Activated T-cell treated with anti-CD3 and anti-CD28 coated beads, Interleukin-2, amount 50 U/mL, for 72 hours (primary cell): ENCODE measurements at regions not wholly inside any gene's neighbourhood (a gene's known extent, or its start where the extent isn't known, plus 50 kb on each side); places are given as distances from the start of the nearest gene placed in this dataset.

Experiments
- ATAC-seq, 2 donors: fragments of 150-1000 bp; cut with Tn5 transposase; replicated peaks in 1 of 2; 2 replicates each; pipeline ENCODE4 v1.10.0; 2021; ENCODE audit warnings: moderate library complexity in 2 of 2, mild to moderate bottlenecking in 1 of 2
- DNase-seq, 2 donors: peaks; one replicate each; pipeline ENCODE4 v3.0.0; 2021 to 2022; ENCODE audit warnings: mixed read lengths in 1 of 2
- H3K27ac Mint-ChIP-seq: one replicate; pipeline ENCODE4 v1.8.0; 2022; ENCODE audit warnings: mild to moderate bottlenecking, moderate library complexity, mixed read lengths
- H3K27me3 Mint-ChIP-seq: one replicate; pipeline ENCODE4 v1.8.0; 2022; ENCODE audit warnings: low read depth, mixed read lengths
- H3K36me3 Mint-ChIP-seq, 2 donors: one replicate each; pipeline ENCODE4 v1.8.0; 2022; ENCODE audit warnings: mixed read lengths in 2 of 2, mild to moderate bottlenecking in 1 of 2; ENCODE audit not compliant: insufficient read depth in 2 of 2
- H3K4me1 Mint-ChIP-seq: one replicate; pipeline ENCODE4 v1.8.0; 2022; ENCODE audit warnings: low read depth, mixed read lengths
- H3K4me3 Mint-ChIP-seq, 2 donors: one replicate each; pipeline ENCODE4 v1.8.0; 2022; ENCODE audit warnings: mild to moderate bottlenecking in 2 of 2, mixed read lengths in 2 of 2, moderate library complexity in 2 of 2
- H3K9me3 Mint-ChIP-seq, 2 donors: one replicate each; pipeline ENCODE4 v1.8.0; 2022; ENCODE audit warnings: mixed read lengths in 2 of 2

DNA sequence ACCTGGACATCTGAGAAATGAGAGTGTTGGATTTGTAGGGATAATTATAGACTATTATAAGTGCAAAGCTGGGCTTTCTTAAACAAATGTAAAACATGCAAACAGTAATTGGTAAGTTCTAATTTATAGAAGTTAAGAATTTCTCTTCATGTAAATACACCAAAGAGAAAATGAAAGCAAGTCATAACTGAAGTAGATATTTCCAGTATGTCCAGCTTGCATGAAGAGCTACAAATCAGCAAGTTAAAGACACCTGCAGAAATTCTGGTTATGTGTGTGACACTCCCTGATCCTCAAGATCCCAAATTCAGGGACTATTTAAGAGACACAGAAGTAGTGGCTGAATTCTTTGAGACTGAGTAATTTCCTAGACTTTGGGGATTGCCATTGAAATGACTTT lies 308.9 kb downstream of the TLE4 start:
- no peak overlapping the region for H3K27ac Mint-ChIP-seq
- H3K27me3 Mint-ChIP-seq = no peaks in the 10 kb centered on the region
- H3K4me1 Mint-ChIP-seq = peaks cover 40% of the 10 kb centered on the region
- DNase-seq (no peak), ATAC-seq (no peak)
- H3K36me3 Mint-ChIP-seq = no peaks in the 10 kb centered on the region
- H3K9me3 Mint-ChIP-seq = no peaks in the 10 kb centered on the region
- no peak overlapping the region for H3K4me3 Mint-ChIP-seq

DNA sequence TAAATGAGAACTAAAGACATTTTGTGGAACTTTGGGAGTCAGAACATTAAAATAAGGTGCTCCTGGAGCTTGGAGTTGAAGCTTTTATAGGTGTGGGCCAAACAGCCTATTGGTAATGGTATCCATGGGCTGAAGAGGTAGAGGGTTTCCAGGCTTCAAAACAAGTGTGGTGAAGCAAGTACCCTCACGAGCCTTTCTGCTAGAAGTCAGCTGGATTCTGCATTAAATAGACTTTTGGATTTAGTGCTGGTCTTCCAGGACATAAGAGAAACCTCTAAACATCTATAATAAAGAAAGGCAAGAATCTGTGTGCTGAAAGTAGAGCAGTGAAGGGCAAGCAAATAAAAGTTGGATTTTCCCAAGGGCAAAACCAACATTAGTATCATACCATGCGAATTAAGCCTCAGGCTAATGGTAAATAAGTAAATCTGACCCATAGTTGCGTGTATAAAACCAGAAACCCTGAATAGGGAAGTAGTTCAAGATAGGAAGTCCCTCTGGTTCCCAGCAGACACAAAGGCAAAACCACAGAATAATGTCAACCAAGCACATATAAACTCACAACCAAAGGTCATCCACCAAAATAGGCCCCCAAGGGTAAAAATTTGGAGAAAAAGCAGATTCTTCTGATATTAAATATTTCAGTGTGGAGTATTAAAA lies 306.3 kb downstream of the TLE4 start:
- H3K27me3 Mint-ChIP-seq = no peaks in the 10 kb centered on the region
- no peak overlapping the region for H3K4me3 Mint-ChIP-seq
- ATAC-seq (no peak), DNase-seq (no peak)
- peaks cover 15% of the 10 kb centered on the region for H3K4me1 Mint-ChIP-seq
- H3K36me3 Mint-ChIP-seq = no peaks in the 10 kb centered on the region
- no peaks in the 10 kb centered on the region for H3K9me3 Mint-ChIP-seq
- no peak overlapping the region for H3K27ac Mint-ChIP-seq

- DNase-seq (no peak), ATAC-seq (no peak)
- H3K4me1 Mint-ChIP-seq = peaks cover 8% of the 10 kb centered on the region
- H3K27me3 Mint-ChIP-seq = no peaks in the 10 kb centered on the region
- no peak overlapping the region for H3K4me3 Mint-ChIP-seq
- H3K9me3 Mint-ChIP-seq = peaks cover 0 to 2% of the 10 kb centered on the region in 2 donors
- peaks cover 0 to 5% of the 10 kb centered on the region in 2 donors for H3K36me3 Mint-ChIP-seq
- H3K27ac Mint-ChIP-seq = no peak overlapping the region
Measured at GRCh38 chr9:79868567-79869189, 296.9 kb downstream of the TLE4 start.

DNA sequence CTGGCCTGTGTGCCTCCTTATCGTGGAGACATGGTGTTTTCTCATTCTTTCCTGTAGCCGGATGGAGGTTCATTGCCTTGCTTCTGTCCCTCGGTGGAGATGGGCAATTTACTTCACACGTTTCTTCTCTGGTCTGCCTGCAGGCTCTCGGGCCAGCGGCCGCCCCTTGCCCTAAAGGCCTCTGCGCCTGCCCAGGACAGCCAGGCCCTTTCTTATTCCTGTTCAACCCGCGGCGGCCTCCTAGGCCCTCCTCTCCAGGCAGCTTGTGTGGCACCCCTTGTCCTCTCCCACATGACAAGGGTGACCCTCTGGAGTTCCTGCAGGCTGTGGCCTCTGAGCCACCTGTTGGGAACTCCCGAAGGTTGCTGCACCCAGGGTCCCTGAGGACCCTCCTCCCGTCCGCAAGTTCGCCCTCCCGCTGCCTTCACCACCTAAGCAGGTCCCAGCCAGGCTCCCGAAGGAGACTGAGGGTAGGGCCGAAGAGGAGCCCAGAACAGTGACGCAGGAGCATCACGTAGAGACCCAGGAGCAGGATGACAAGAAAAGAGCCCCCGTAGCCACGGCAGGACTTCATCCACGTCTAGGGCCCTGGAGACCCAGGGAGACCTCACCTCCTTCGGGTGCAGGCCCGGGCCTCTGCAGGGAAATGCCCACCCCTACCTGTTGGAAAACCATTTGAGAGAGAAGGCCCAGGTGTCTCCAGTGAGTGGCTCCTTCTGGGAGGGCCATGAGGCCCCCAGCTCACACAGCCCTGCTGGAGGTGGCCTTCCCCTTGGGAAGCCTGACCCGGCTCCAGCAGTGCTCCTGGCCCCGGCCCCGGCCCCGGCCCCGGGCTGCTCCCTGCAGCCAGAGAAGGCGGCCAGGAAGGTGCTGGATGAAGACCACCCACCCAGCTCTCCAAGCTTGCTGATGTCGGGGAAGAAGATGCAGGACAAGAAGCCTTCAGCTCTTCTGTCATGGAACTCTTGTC lies 291.4 kb downstream of the TLE4 start:
- Mint-ChIP-seq H3K9me3 (peaks cover 2 to 5% of the 10 kb centered on the region in 2 donors), H3K4me1 (peaks cover 8% of the 10 kb centered on the region), H3K27ac (no peak overlapping the region), H3K27me3 (no peaks in the 10 kb centered on the region), H3K36me3 (peaks cover 0 to 9% of the 10 kb centered on the region in 2 donors), H3K4me3 (no peak overlapping the region)
- ATAC-seq = no peak
- no peak for DNase-seq

- Mint-ChIP-seq H3K27ac (peak overlapping the region; percentile 80), H3K4me1 (peaks cover 6% of the 10 kb centered on the region), H3K36me3 (peaks cover 3 to 4% of the 10 kb centered on the region in 2 donors), H3K9me3 (peaks cover 2 to 5% of the 10 kb centered on the region in 2 donors), H3K27me3 (no peaks in the 10 kb centered on the region), H3K4me3 (peak overlapping the region in 1 of 2 donors; percentile 83)
- ATAC-seq (peak; percentile 44 to 80), DNase-seq (peak in 1 of 2 donors; percentile 9)
Measured at GRCh38 chr9:79858508-79858907, 286.7 kb downstream of the TLE4 start.

GRCh38 chr9:79857188-79857587 lies 285.4 kb downstream of the TLE4 start:
- no peak overlapping the region for H3K27ac Mint-ChIP-seq

DNA sequence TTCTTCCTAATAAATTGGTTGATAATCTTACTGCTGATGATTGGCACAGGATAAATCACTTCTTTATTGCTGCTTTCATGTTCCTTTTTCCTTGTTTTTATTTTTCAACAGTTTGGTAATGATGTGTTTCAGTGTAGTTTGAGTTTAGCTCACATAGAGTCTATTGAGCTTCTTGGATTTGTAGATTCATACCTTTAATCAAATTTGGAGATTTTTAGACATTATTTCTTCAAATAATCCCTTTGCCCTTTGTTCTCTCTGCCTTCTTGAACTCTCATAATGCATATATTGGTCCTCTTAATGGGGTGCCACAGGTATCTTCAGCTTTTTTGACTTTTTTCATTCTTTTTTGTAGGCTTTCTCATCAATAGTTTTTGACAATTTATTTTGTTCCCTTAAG lies 275.3 kb downstream of the TLE4 start:
- Mint-ChIP-seq H3K4me1 (no peaks in the 10 kb centered on the region), H3K27ac (no peak overlapping the region), H3K27me3 (no peaks in the 10 kb centered on the region), H3K4me3 (no peak overlapping the region), H3K36me3 (peaks cover 12 to 13% of the 10 kb centered on the region in 2 donors), H3K9me3 (peaks cover 10% of the 10 kb centered on the region in 2 donors)
- ATAC-seq (no peak), DNase-seq (no peak)

More at GRCh38 chr9:79857188-79857587, 285.4 kb downstream of the TLE4 start:
- H3K4me1 Mint-ChIP-seq = peaks cover 6% of the 10 kb centered on the region
- no peak for ATAC-seq
- no peaks in the 10 kb centered on the region for H3K27me3 Mint-ChIP-seq
- DNase-seq = no peak
- peaks cover 2 to 4% of the 10 kb centered on the region in 2 donors for H3K9me3 Mint-ChIP-seq
- H3K4me3 Mint-ChIP-seq = no peak overlapping the region
- peaks cover 3% of the 10 kb centered on the region in 2 donors for H3K36me3 Mint-ChIP-seq

- no peaks in the 10 kb centered on the region for H3K27me3 Mint-ChIP-seq
- H3K27ac Mint-ChIP-seq = no peak overlapping the region
- peaks cover 1% of the 10 kb centered on the region for H3K4me1 Mint-ChIP-seq
- peaks cover 0 to 2% of the 10 kb centered on the region in 2 donors for H3K9me3 Mint-ChIP-seq
- ATAC-seq (no peak), DNase-seq (no peak)
- H3K36me3 Mint-ChIP-seq = no peaks in the 10 kb centered on the region
- no peak overlapping the region for H3K4me3 Mint-ChIP-seq
Measured at GRCh38 chr9:79829566-79830302, 258.0 kb downstream of the TLE4 start.

DNA sequence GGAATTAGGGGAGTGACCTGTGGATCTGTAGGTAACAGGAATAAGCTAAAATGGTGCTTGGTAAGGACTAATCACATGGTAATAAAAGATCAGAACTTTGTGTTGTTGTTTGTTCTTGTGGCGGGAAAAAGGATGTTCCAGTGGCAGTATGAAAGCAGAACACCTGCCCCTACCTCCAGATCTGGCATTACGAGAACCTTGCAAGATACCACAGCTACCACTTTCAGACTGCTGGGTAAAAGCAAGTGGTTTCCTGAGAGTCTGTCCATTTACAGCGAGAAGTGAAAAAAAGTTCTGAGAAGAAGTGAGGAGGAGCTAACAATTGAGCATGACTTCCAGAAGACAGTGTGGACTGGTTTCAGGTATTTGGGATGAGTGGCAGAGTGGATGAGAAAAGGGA lies 252.5 kb downstream of the TLE4 start:
- DNase-seq (no peak), ATAC-seq (no peak)
- H3K9me3 Mint-ChIP-seq = peaks cover 0 to 8% of the 10 kb centered on the region in 2 donors
- H3K4me3 Mint-ChIP-seq = no peak overlapping the region
- H3K27me3 Mint-ChIP-seq = peaks cover 14% of the 10 kb centered on the region
- peaks cover 13% of the 10 kb centered on the region for H3K4me1 Mint-ChIP-seq
- H3K27ac Mint-ChIP-seq = no peak overlapping the region
- H3K36me3 Mint-ChIP-seq = peaks cover 5% of the 10 kb centered on the region in 2 donors

DNA sequence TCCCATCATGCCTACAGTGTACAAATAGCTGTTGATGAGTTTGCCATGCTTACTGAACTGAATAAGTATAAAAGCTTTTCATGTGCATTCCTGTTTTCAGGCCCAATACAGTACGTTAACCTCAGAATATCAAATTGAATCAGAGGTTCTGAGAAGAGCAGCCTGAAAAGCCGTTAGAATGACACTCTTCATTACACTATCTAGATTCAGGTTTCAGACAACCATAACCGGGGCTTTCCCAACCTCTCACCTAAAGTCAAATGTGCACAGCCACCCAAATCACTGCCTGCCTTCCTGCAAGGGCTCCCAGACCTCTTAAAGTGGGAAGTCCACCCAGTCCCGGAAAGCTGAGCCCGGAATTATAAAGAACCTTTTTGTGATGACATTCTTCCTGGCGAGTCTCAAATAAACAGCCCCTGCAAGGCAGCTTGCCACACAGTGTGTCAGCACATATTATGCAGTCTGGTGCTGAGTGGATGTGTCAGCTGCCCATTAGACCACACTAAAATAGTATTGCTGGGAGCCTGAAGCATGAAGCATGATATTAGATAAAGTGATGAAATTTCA lies 245.8 kb downstream of the TLE4 start:
- no peak overlapping the region for H3K27ac Mint-ChIP-seq
- H3K9me3 Mint-ChIP-seq = peaks cover 0 to 3% of the 10 kb centered on the region in 2 donors
- DNase-seq (peak; percentile 23 to 26), ATAC-seq (peak; percentile 89 to 93)
- peaks cover 29% of the 10 kb centered on the region for H3K4me1 Mint-ChIP-seq
- H3K36me3 Mint-ChIP-seq = peaks cover 1% of the 10 kb centered on the region in 2 donors
- peaks cover 26% of the 10 kb centered on the region for H3K27me3 Mint-ChIP-seq
- no peak overlapping the region for H3K4me3 Mint-ChIP-seq

- peaks cover 16% of the 10 kb centered on the region for H3K27me3 Mint-ChIP-seq
- H3K36me3 Mint-ChIP-seq = no peaks in the 10 kb centered on the region
- peaks cover 40% of the 10 kb centered on the region for H3K4me1 Mint-ChIP-seq
- DNase-seq = no peak
- peak overlapping the region; percentile 96 for H3K27ac Mint-ChIP-seq
- H3K4me3 Mint-ChIP-seq = peak overlapping the region; percentile 63 to 90
- no peak for ATAC-seq
- no peaks in the 10 kb centered on the region for H3K9me3 Mint-ChIP-seq
Measured at GRCh38 chr9:79813258-79813638, 241.5 kb downstream of the TLE4 start.

DNA sequence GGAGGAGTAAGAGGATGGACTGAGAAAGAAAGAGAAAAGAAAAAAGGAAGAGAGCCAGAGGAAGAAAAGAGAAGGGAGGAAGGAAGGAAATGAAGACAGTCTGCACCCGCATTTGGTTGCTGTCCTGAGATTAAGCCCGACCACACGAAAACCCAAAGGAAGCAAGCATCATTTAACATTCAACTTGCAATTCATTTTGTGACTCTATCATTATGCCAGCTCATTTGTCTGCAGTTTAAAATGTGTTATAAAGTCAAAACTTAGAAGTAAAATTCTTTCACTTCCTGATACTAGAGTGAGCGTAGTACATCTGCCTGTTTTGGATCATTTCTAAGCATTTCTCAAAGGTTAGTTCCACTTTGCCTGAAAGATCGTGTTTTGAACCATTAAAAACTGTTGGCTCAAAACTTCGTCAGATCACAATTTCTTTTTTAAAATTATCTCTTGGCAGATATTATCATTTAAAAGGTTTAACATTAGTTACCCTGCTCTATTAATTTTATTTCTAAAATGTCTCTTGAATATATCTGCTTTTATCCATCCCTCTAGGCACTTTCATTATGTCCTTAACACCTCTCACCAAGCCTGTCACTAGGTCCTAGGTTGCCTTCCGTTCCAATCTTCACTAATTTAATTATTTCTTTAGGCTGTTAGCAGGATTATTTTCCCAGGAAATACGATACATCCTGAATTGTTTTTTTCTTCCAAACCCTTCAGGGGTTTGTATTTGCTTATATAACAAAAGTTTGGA lies 240.9 kb downstream of the TLE4 start:
- Mint-ChIP-seq H3K4me1 (peaks cover 35% of the 10 kb centered on the region), H3K36me3 (no peaks in the 10 kb centered on the region), H3K27ac (peak overlapping the region; percentile 96), H3K9me3 (no peaks in the 10 kb centered on the region), H3K27me3 (peaks cover 16% of the 10 kb centered on the region), H3K4me3 (peak overlapping the region; percentile 63 to 90)
- ATAC-seq = peak; percentile 75 to 85
- peak; percentile 24 to 31 for DNase-seq
